Right lobe of liver (tissue), 6 donors: ENCODE measurements at regions not wholly inside any gene's neighbourhood (a gene's known extent, or its start where the extent isn't known, plus 50 kb on each side); places are given as distances from the start of the nearest gene placed in this dataset.

Source experiments
- ATAC-seq, 4 donors: fragments of 200-7000 bp; cut with Tn5 transposase; one replicate each; pipeline ENCODE4 v1.9.1; 2020; ENCODE audit warnings: mild to moderate bottlenecking in 4 of 4, moderate library complexity in 4 of 4
- DNase-seq, 3 donors: peaks; one replicate each; pipeline ENCODE4 v3.0.0-alpha.2; 2020
- H3K27ac ChIP-seq, 3 donors: fragments of 200-600 bp; one replicate each; pipeline ENCODE4 v1.8.0; 2022
- H3K27me3 ChIP-seq, 2 donors: fragments of 200-600 bp; one replicate each; pipeline ENCODE4 v1.8.0; 2022
- H3K36me3 ChIP-seq, 4 donors: fragments of 200-600 bp; sonication (generic) in 1 of 4; one replicate each; pipeline versions ENCODE4 v1.5.1 to v1.8.0; 2017 to 2022; ENCODE audit warnings: control low read depth in 1 of 4
- H3K4me1 ChIP-seq, 4 donors: fragments of 200-600 bp; sonication (generic) in 1 of 4; one replicate each; pipeline versions ENCODE4 v1.5.1 to v1.8.0; 2017 to 2022; ENCODE audit warnings: control low read depth in 1 of 4
- H3K4me3 ChIP-seq, 3 donors: fragments of 200-600 bp; one replicate each; pipeline ENCODE4 v1.8.0; 2022
- H3K9me3 ChIP-seq, 4 donors: fragments of 200-600 bp; sonication (generic) in 1 of 4; one replicate each; pipeline versions ENCODE4 v1.5.1 to v1.8.0; 2017 to 2022; ENCODE audit warnings: control low read depth in 1 of 4
- CTCF ChIP-seq, 4 donors: fragments of 200-600 bp in 3 of 4; fragments of 450-650 bp in 1 of 4; IDR thresholded peaks; one replicate each; pipeline versions ENCODE4 v1.5.1 to v1.8.0; 2016 to 2022; ENCODE audit warnings: antibody characterized with exemption in 4 of 4, mild to moderate bottlenecking in 2 of 4
- POLR2A ChIP-seq: fragments of 450-650 bp; IDR thresholded peaks from one replicate; pipeline ENCODE4 v1.6.1; 2017; ENCODE audit warnings: antibody characterized with exemption, mild to moderate bottlenecking
- WGBS: methylation state at CpG from one replicate; pipeline ENCODE4 v1.1.6; 2018; ENCODE audit warnings: low coverage, low lambda C conversion rate; ENCODE audit not compliant: insufficient coverage; ENCODE audit errors: missing lambda C conversion rate; 5-methylcytosine and 5-hydroxymethylcytosine counted together
- intact Hi-C, 2 donors: fragments of 100-400 bp; cut with DNase I; formaldehyde crosslinking; loops; one replicate each; pipeline versions ENCODE4 v1.11.2 to v1.14.1; 2022
- donor health status: DM: no; HTN: yes; CAD: no.
- donor health status: DM: no; HTN: no; CAD: no.
- donor health status: DM: no; HTN: no; CAD: no.
- donor health status: DM: no; HTN: yes; CAD: no.
- donor health status: DM: no; HTN: yes; CAD: no.

GRCh38 chr10:29131952-29132547 is 156.8 kb upstream of the LYZL1 start:
- WGBS = 68% methylated on average over 5 of the region's 12 CpGs
- Histone ChIP-seq H3K27ac (no peak overlapping the region), H3K4me1 (peaks cover 0 to 11% (median 4%) of the 10 kb centered on the region in 4 donors), H3K9me3 (no peaks in the 10 kb centered on the region), H3K4me3 (no peak overlapping the region), H3K27me3 (no peaks in the 10 kb centered on the region), H3K36me3 (no peaks in the 10 kb centered on the region)
- intact Hi-C loops = no loop called here
- ATAC-seq (no peak), DNase-seq (peak in 1 of 3 donors; percentile 30)
- TF ChIP-seq CTCF (IDR thresholded peaks at IDR 0.05) (no peak), POLR2A (no peak)

GRCh38 chr10:29132551-29133111 is 156.2 kb upstream of the LYZL1 start:
- H3K36me3 ChIP-seq = no peaks in the 10 kb centered on the region
- intact Hi-C loops = no loop called here
- no peak for DNase-seq
- no peak overlapping the region for H3K27ac ChIP-seq
- H3K9me3 ChIP-seq = no peaks in the 10 kb centered on the region
- no peak for TF ChIP-seq POLR2A
- no peak for TF ChIP-seq CTCF (IDR thresholded peaks at IDR 0.05)
- ATAC-seq = no peak
- WGBS = 63% methylated on average over 10 of the region's 11 CpGs
- no peaks in the 10 kb centered on the region for H3K27me3 ChIP-seq
- no peak overlapping the region for H3K4me3 ChIP-seq
- peaks cover 0 to 11% (median 4%) of the 10 kb centered on the region in 4 donors for H3K4me1 ChIP-seq

GRCh38 chr10:29135337-29135736 is 153.5 kb upstream of the LYZL1 start:
- ATAC-seq (no peak), DNase-seq (no peak)
- Histone ChIP-seq H3K27me3 (no peaks in the 10 kb centered on the region), H3K36me3 (no peaks in the 10 kb centered on the region), H3K4me3 (no peak overlapping the region), H3K9me3 (no peaks in the 10 kb centered on the region), H3K27ac (no peak overlapping the region), H3K4me1 (peaks cover 0 to 10% (median 4%) of the 10 kb centered on the region in 4 donors)
- intact Hi-C loops = no loop called here
- WGBS = 76% methylated on average over 3 of the region's 3 CpGs
- TF ChIP-seq CTCF (IDR thresholded peaks at IDR 0.05) (no peak), POLR2A (no peak)

GRCh38 chr10:29136411-29136810 is 152.5 kb upstream of the LYZL1 start:
- H3K4me1 ChIP-seq = peaks cover 0 to under 1% (median 0%) of the 10 kb centered on the region in 4 donors
- 79% methylated on average over 3 of the region's 3 CpGs for WGBS
- TF ChIP-seq POLR2A = no peak
- TF ChIP-seq CTCF (IDR thresholded peaks at IDR 0.05) = no peak
- DNase-seq (no peak), ATAC-seq (no peak)
- H3K4me3 ChIP-seq = no peak overlapping the region
- H3K36me3 ChIP-seq = no peaks in the 10 kb centered on the region
- no peak overlapping the region for H3K27ac ChIP-seq
- H3K27me3 ChIP-seq = no peaks in the 10 kb centered on the region
- intact Hi-C loops = no loop called here
- H3K9me3 ChIP-seq = no peaks in the 10 kb centered on the region
